Endothelial cell of umbilical vein (primary cell): ENCODE measurements at regions not wholly inside any gene's neighbourhood (a gene's known extent, or its start where the extent isn't known, plus 50 kb on each side); places are given as distances from the start of the nearest gene placed in this dataset.

ENCODE experiments used
- BruUV-seq: library from RNA; stranded (reverse); fragments of 400-500 nt; replicated peaks from 2 replicates; lab custom pipeline; 2021; lab: Mats Ljungman, UMichigan
- CTCF ChIA-PET: fragments of 300-600, 350-600 bp; sonication (Branson Sonifier 250); formaldehyde crosslinking; loops from one replicate; lab custom pipeline; 2021; ENCODE audit warnings: antibody characterized with exemption, inconsistent platforms; lab: Charles Lee
- POLR2A ChIA-PET: fragments of 300-600, 350-600 bp; sonication (Branson Sonifier 250); formaldehyde crosslinking; loops from one replicate; lab custom pipeline; 2021; ENCODE audit warnings: antibody characterized with exemption, inconsistent platforms; lab: Charles Lee
- DNase-seq: peaks from one replicate; pipeline ENCODE4 v3.0.0-alpha.2; 2011; ENCODE audit warnings: low read depth, low spot score
- FAIRE-seq: peaks from 2 replicates; lab custom pipeline; 2011; peaks lifted over from hg19 to GRCh38; lab: Jason Lieb, UNC
- H2AFZ ChIP-seq: 2 replicates; pipeline ENCODE4 v1.6.0; 2012; ENCODE audit warnings: low read depth, low read length, control low read depth, inconsistent platforms
- H3K27ac ChIP-seq: 2 replicates; pipeline ENCODE4 v1.5.1; 2011; ENCODE audit warnings: low read depth, mild to moderate bottlenecking, control low read depth, low read length, moderate library complexity; ENCODE audit not compliant: insufficient read depth
- H3K27me3 ChIP-seq, 2 experiments: 2 replicates each; pipeline versions ENCODE4 v1.6.0 to v1.6.1; 2011; ENCODE audit warnings: low read length in 2 of 2, mixed read lengths in 1 of 2; ENCODE audit not compliant: control insufficient read depth in 2 of 2, insufficient read depth in 2 of 2
- H3K36me3 ChIP-seq, 2 experiments: 2 replicates in 1 of 2; 3 replicates in 1 of 2; pipeline ENCODE4 v1.5.1; 2011; ENCODE audit warnings: low read length in 2 of 2, mild to moderate bottlenecking in 1 of 2, moderate library complexity in 1 of 2; ENCODE audit not compliant: control insufficient read depth in 2 of 2, insufficient read depth in 2 of 2; ENCODE audit errors: extremely low read depth in 1 of 2
- H3K4me1 ChIP-seq: 3 replicates; pipeline ENCODE4 v1.5.1; 2011; ENCODE audit warnings: mild to moderate bottlenecking, low read length; ENCODE audit not compliant: control insufficient read depth, insufficient read depth; ENCODE audit errors: extremely low read depth
- H3K4me2 ChIP-seq: 2 replicates; pipeline ENCODE4 v1.6.1; 2011; ENCODE audit warnings: low read length, control low read depth, mixed read lengths; ENCODE audit not compliant: insufficient read depth
- H3K4me3 ChIP-seq, 3 experiments: fragments of 200-600 bp in 1 of 3; sonication (generic), shearing (Covaris generic) in 1 of 3; replicated peaks in 1 of 3; 2 replicates each; pipeline ENCODE4 v1.5.1; 2011 to 2016; ENCODE audit warnings: control low read depth in 3 of 3, low read length in 3 of 3, mild to moderate bottlenecking in 2 of 3, inconsistent platforms in 1 of 3, low read depth in 1 of 3, moderate library complexity in 1 of 3; ENCODE audit not compliant: insufficient read depth in 1 of 3
- H3K79me2 ChIP-seq: 2 replicates; pipeline ENCODE4 v1.6.0; 2012; ENCODE audit warnings: low read length, inconsistent platforms; ENCODE audit not compliant: control insufficient read depth, insufficient read depth
- H3K9ac ChIP-seq: replicated peaks from 2 replicates; pipeline ENCODE3; 2011; ENCODE audit warnings: low read length, control low read depth; ENCODE audit not compliant: insufficient read depth; ENCODE audit errors: extremely low read depth
- H3K9me1 ChIP-seq: replicated peaks from 3 replicates; pipeline ENCODE4 v1.6.0; 2011; ENCODE audit warnings: mild to moderate bottlenecking, low read length; ENCODE audit not compliant: control insufficient read depth, insufficient read depth; ENCODE audit errors: extremely low read depth
- H3K9me3 ChIP-seq: replicated peaks from 2 replicates; pipeline ENCODE4 v1.5.1; 2012; ENCODE audit warnings: low read length, inconsistent platforms; ENCODE audit not compliant: control insufficient read depth, insufficient read depth
- H4K20me1 ChIP-seq: replicated peaks from 2 replicates; pipeline ENCODE3; 2011; ENCODE audit warnings: mild to moderate bottlenecking, low read length; ENCODE audit not compliant: control insufficient read depth, insufficient read depth; ENCODE audit errors: extremely low read depth
- CTCF ChIP-seq, 2 donors: IDR thresholded peaks; 1 replicate in 1 of 2; 2 replicates in 1 of 2; pipeline ENCODE4 v1.5.1; 2011; ENCODE audit warnings: low read length in 2 of 2, mild to moderate bottlenecking in 2 of 2, moderate library complexity in 2 of 2, control low read depth in 1 of 2, inconsistent platforms in 1 of 2, low read depth in 1 of 2; ENCODE audit not compliant: insufficient read depth in 1 of 2; ENCODE audit errors: extremely low read depth in 1 of 2
- EZH2 ChIP-seq: IDR thresholded peaks from 2 replicates; pipeline ENCODE4 v1.6.1; 2012; ENCODE audit warnings: borderline replicate concordance, low read depth, mild to moderate bottlenecking, moderate library complexity, low read length, inconsistent platforms; ENCODE audit not compliant: severe bottlenecking
- FOS ChIP-seq: IDR thresholded peaks from 2 replicates; pipeline ENCODE4 v1.6.1; 2011; ENCODE audit warnings: mild to moderate bottlenecking, low read length, moderate library complexity, borderline replicate concordance; ENCODE audit not compliant: insufficient read depth
- GATA2 ChIP-seq: IDR thresholded peaks from 2 replicates; pipeline ENCODE4 v1.7.0; 2011; ENCODE audit warnings: low read depth, mild to moderate bottlenecking, moderate library complexity, mixed read lengths, low read length; ENCODE audit not compliant: insufficient read length, insufficient read depth
- JUN ChIP-seq: IDR thresholded peaks from 2 replicates; pipeline ENCODE4 v1.6.1; 2011; ENCODE audit warnings: borderline replicate concordance, low read depth; ENCODE audit not compliant: insufficient read length, insufficient read depth
- MYC ChIP-seq: IDR thresholded peaks from one replicate; pipeline ENCODE4 v1.6.1; 2011; ENCODE audit warnings: mild to moderate bottlenecking, low read depth, low read length
- POLR2A ChIP-seq: IDR thresholded peaks from 2 replicates; pipeline ENCODE4 v1.6.1; 2012; ENCODE audit warnings: low read depth, mild to moderate bottlenecking, control low read depth, low read length
- POLR2AphosphoS5 ChIP-seq: IDR thresholded peaks from 2 replicates; pipeline ENCODE4 v1.6.1; 2012; ENCODE audit warnings: low read depth, mild to moderate bottlenecking, control low read depth, low read length, moderate library complexity; ENCODE audit not compliant: insufficient read depth
- dilution Hi-C: fragments of 300-500 bp; cut with MboI; formaldehyde crosslinking; loops from one replicate; pipeline ENCODE4 v1.15.0; 2019; ENCODE audit warnings: low sequenced_read_pairs; ENCODE audit not compliant: extremely low pct_ligation_motif_present
- intact Hi-C: fragments of 100-400 bp; cut with micrococcal nuclease; formaldehyde crosslinking; loops from one replicate; pipeline ENCODE4 v1.10.0; 2022
- TF ChIP-seq, protein P1 (sequence below): IDR thresholded peaks from 2 replicates; pipeline ENCODE4 v1.6.1; 2011; ENCODE audit not compliant: insufficient read depth, insufficient read length

DNA sequence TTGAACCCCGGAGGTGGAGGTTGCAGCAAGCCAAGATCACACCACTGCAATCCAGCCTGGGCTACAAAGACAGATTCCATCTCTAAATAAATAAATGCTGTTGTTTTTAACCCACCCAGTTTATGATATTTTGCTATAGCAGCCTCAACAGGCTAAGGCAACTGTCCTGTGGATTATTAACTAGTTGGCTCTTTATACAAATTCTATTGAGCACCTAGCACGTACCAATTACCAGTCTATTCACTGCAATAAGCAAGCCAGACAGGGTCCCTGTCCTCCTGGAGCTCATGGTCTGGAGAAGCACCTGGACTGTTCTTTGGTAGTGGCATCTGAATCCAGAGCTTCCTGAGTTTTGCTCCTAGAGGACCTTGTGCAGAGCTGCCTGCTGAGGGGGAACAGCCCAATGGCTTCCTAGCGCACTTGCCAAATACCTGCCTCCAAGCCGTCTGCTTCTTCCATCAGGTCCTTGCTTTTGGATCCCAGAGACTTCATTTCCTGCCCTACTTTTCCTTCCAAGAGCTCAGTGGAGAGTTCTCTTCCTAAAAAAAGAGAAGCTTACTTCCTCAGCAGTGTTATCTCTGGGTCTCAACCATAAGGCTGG is 49.9 kb upstream of the MICAL2 start:
- no peaks in the 10 kb centered on the region for H3K9me1 ChIP-seq
- no peaks in the 10 kb centered on the region for H3K79me2 ChIP-seq
- FAIRE-seq (no peak), DNase-seq (no peak)
- no peak overlapping the region for H3K4me3 ChIP-seq
- H3K4me1 ChIP-seq = no peaks in the 10 kb centered on the region
- no peaks in the 10 kb centered on the region for H3K27me3 ChIP-seq
- H2AFZ ChIP-seq = no peak overlapping the region
- H3K27ac ChIP-seq = no peak overlapping the region
- no peak overlapping the region for H3K9ac ChIP-seq
- H3K9me3 ChIP-seq = no peaks in the 10 kb centered on the region
- intact Hi-C loops = no loop called here
- no peak overlapping the region for H3K4me2 ChIP-seq
- POLR2A ChIA-PET = no interaction called here
- no peak for TF ChIP-seq FOS
- no peak for TF ChIP-seq JUN
- TF ChIP-seq GATA2 = no peak
- TF ChIP-seq CTCF (IDR thresholded peaks at IDR 0.05; ENCODE audit: extremely low read depth in 1 of 2, insufficient read depth in 1 of 2, low read depth in 1 of 2, low read length in 2 of 2) = no peak
- TF ChIP-seq MYC = no peak
- TF ChIP-seq EZH2 = no peak
- no peak for TF ChIP-seq POLR2AphosphoS5
- TF ChIP-seq, protein P1, sequence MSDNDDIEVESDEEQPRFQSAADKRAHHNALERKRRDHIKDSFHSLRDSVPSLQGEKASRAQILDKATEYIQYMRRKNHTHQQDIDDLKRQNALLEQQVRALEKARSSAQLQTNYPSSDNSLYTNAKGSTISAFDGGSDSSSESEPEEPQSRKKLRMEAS = no peak
- TF ChIP-seq POLR2A = no peak
- dilution Hi-C loops = no loop called here
- no TSS peak for BruUV-seq
- CTCF ChIA-PET = interaction anchor here (0.8 to 2.1 kb wide), 3 partner anchors 17 to 121 kb away, joined by 3 to 4 read pairs (median 3); no protein-coding TSS in a partner anchor
- H4K20me1 ChIP-seq = no peaks in the 10 kb centered on the region
- H3K36me3 ChIP-seq = no peaks in the 10 kb centered on the region
